AG04449 (cell line): ENCODE measurements at regions not wholly inside any gene's neighbourhood (a gene's known extent, or its start where the extent isn't known, plus 50 kb on each side); places are given as distances from the start of the nearest gene placed in this dataset.
"Not testable (repeated sequence)": the region's sequence is repeated elsewhere in the genome, so short reads cannot be mapped to it uniquely, and the experiment has no call there.

Source experiments
- CTCF ChIA-PET: fragments of 350-600 bp; formaldehyde crosslinking; extraction: SDS; loops from one replicate; lab custom pipeline; 2021; ENCODE audit warnings: antibody characterized with exemption; lab: Yijun Ruan, JAX
- POLR2A ChIA-PET: fragments of 400-600, 350-600 bp; formaldehyde crosslinking; extraction: SDS; loops from one replicate; lab custom pipeline; 2020; ENCODE audit warnings: antibody characterized with exemption, inconsistent platforms; lab: Yijun Ruan, JAX
- DNase-seq: peaks from one replicate; pipeline ENCODE4 v3.0.0-alpha.2; 2010; ENCODE audit warnings: low read depth, low spot score
- H3K4me3 ChIP-seq: 2 replicates; pipeline ENCODE4 v1.5.1; 2011; ENCODE audit warnings: low read depth, mild to moderate bottlenecking, control low read depth, low read length
- CTCF ChIP-seq: IDR thresholded peaks from one replicate; pipeline ENCODE4 v1.5.1; 2011; ENCODE audit warnings: mild to moderate bottlenecking, moderate library complexity, low read length, control low read depth, inconsistent platforms; ENCODE audit not compliant: insufficient read depth; ENCODE audit errors: missing control alignments

- no peak for DNase-seq
- ChIA-PET POLR2A (no interaction called here), CTCF (no interaction called here)
- no peak overlapping the region for H3K4me3 ChIP-seq
- TF ChIP-seq CTCF: no peak
Observed at GRCh38 chr14:40347675-40348074, 915.4 kb upstream of the FBXO33 start.

GRCh38 chr14:40346275-40346674 lies 914.0 kb upstream of the FBXO33 start:
- DNase-seq: no peak
- ChIA-PET CTCF (no interaction called here), POLR2A (no interaction called here)
- no peak for TF ChIP-seq CTCF
- H3K4me3 ChIP-seq: no peak overlapping the region

- CTCF ChIA-PET: no interaction called here
- H3K4me3 ChIP-seq: no peak overlapping the region
- no peak for TF ChIP-seq CTCF
- no peak for DNase-seq
- POLR2A ChIA-PET: no interaction called here
Observed at GRCh38 chr14:40345334-40345733, 913.1 kb upstream of the FBXO33 start.

GRCh38 chr14:40340708-40341107 lies 908.5 kb upstream of the FBXO33 start:
- no peak for TF ChIP-seq CTCF
- CTCF ChIA-PET: no interaction called here
- no peak overlapping the region for H3K4me3 ChIP-seq
- POLR2A ChIA-PET: no interaction called here
- DNase-seq: no peak

GRCh38 chr14:40336846-40337245 lies 904.6 kb upstream of the FBXO33 start:
- H3K4me3 ChIP-seq: no peak overlapping the region
- ChIA-PET POLR2A (no interaction called here), CTCF (no interaction called here)
- DNase-seq: no peak
- TF ChIP-seq CTCF: no peak

- H3K4me3 ChIP-seq, DNase-seq, POLR2A ChIA-PET, CTCF ChIA-PET: not testable (repeated sequence)
Observed at GRCh38 chr14:40326519-40326918, 894.3 kb upstream of the FBXO33 start.

GRCh38 chr14:40318211-40318719 lies 886.0 kb upstream of the FBXO33 start:
- TF ChIP-seq CTCF: no peak
- no peak overlapping the region for H3K4me3 ChIP-seq
- ChIA-PET POLR2A (no interaction called here), CTCF (no interaction called here)
- DNase-seq: no peak
